Stimulated activated naive CD8-positive, alpha-beta T cell treated with anti-CD3 and anti-CD28 coated beads, Interleukin-15, amount 100 ng/mL, for 72 hours (primary cell): ENCODE measurements at regions not wholly inside any gene's neighbourhood (a gene's known extent, or its start where the extent isn't known, plus 50 kb on each side); places are given as distances from the start of the nearest gene placed in this dataset.
A peak's percentile ranks its signal among the peaks of the same experiment; 100 is the strongest.
"Not testable (repeated sequence)": the region's sequence is repeated elsewhere in the genome, so short reads cannot be mapped to it uniquely, and the experiment has no call there.

Experiments used
- ATAC-seq: fragments of 150-1000 bp; cut with Tn5 transposase; 2 replicates; pipeline ENCODE4 v1.10.0; 2021; ENCODE audit warnings: mild to moderate bottlenecking, moderate library complexity
- DNase-seq, 2 donors: peaks; one replicate each; pipeline ENCODE4 v3.0.0; 2021 to 2022
- H3K27ac Mint-ChIP-seq, 2 donors: one replicate each; pipeline ENCODE4 v1.8.0; 2022; ENCODE audit warnings: mild to moderate bottlenecking in 2 of 2, mixed read lengths in 2 of 2, moderate library complexity in 2 of 2
- H3K27me3 Mint-ChIP-seq: one replicate; pipeline ENCODE4 v1.8.0; 2022; ENCODE audit warnings: mixed read lengths
- H3K4me1 Mint-ChIP-seq: one replicate; pipeline ENCODE4 v1.8.0; 2022; ENCODE audit warnings: mild to moderate bottlenecking, mixed read lengths
- H3K4me3 Mint-ChIP-seq, 2 donors: one replicate each; pipeline ENCODE4 v1.8.0; 2022; ENCODE audit warnings: mild to moderate bottlenecking in 2 of 2, mixed read lengths in 2 of 2, moderate library complexity in 1 of 2
- H3K9me3 Mint-ChIP-seq, 2 donors: one replicate each; pipeline ENCODE4 v1.8.0; 2022; ENCODE audit warnings: mixed read lengths in 2 of 2

DNA sequence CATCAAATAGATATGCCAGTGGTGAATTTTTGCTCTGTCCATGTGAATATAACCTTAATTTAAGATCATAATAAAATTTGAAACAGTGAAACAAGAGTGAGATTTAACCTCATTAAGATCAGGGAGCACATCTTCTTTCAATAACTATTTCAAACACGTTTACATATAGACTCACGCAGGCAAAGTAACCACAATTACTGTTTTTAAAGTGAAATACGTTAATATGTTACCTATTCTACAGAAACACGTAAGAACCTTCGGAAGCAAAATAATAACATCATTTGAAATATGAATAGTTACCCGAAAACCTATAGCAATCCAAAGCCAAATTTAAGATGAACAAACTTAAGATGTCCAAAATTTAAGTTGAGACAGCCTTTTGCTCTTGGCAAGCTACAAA, 136.2 kb upstream of the ZC3H12C start:
- no peak overlapping the region for H3K4me3 Mint-ChIP-seq
- H3K27ac Mint-ChIP-seq, result no peak overlapping the region
- peaks cover 44% of the 10 kb centered on the region for H3K27me3 Mint-ChIP-seq
- no peak for DNase-seq
- no peak for ATAC-seq
- H3K9me3 Mint-ChIP-seq, result no peaks in the 10 kb centered on the region
- peaks cover 14% of the 10 kb centered on the region for H3K4me1 Mint-ChIP-seq

DNA sequence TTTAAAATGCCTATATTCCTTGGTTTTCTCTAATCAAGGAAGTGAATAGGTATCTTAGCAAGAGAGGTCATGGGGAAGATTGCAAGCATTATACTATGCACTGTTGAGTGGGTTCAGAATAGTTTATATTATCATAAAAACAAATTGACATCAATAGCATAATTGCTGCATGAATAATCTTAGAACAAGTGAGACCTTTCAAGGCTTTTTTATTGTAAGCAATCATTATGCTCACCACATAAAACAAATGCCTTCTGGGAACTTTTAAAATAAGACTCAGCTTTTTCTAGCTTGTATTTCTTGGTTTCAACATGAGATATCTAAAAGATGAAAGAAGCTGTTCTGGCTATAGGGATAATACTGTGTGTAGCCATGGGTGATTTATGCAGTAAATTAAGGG, 135.6 kb upstream of the ZC3H12C start:
- H3K4me3 Mint-ChIP-seq, result no peak overlapping the region
- H3K4me1 Mint-ChIP-seq, result peaks cover 14% of the 10 kb centered on the region
- DNase-seq, result no peak
- H3K27ac Mint-ChIP-seq, result no peak overlapping the region
- H3K27me3 Mint-ChIP-seq, result peaks cover 44% of the 10 kb centered on the region
- H3K9me3 Mint-ChIP-seq, result no peaks in the 10 kb centered on the region
- ATAC-seq, result no peak

DNA sequence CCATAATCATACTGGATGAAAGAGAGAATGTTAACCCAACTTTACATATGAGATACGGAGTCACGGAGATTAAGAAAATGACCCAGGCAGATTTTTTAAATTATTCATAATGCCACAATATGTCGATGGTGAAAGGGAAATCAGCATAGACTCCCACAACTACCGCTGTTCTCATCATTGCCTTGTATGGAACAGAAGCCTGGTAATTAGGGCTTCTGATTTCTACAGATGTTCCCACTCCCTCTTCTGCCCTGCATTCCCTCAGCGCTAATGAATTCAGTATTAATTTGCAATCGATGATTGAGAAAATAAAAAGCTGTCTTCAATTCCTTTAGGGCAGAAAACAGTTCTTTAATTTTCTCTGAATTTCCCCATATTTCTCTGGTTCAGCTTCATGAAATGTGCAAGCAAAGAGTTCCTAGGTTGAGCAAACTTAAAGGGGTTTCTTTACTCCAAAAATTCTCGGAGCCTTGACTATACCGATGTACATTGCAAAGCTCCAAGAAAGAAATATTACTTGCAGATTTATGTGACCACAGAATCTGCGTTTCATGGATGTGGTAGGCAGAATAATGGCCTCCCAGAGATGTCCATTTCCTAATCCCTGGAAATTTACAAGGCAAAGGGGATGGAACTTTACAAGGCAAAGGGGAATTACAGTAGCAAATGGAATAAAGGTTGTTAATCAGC, 134.9 kb upstream of the ZC3H12C start:
- H3K4me1 Mint-ChIP-seq, result peaks cover 14% of the 10 kb centered on the region
- peaks cover 38% of the 10 kb centered on the region for H3K27me3 Mint-ChIP-seq
- ATAC-seq (no peak), DNase-seq (no peak)
- no peak overlapping the region for H3K4me3 Mint-ChIP-seq
- H3K27ac Mint-ChIP-seq, result peak overlapping the region in 1 of 2 donors; percentile 74
- no peaks in the 10 kb centered on the region for H3K9me3 Mint-ChIP-seq

DNA sequence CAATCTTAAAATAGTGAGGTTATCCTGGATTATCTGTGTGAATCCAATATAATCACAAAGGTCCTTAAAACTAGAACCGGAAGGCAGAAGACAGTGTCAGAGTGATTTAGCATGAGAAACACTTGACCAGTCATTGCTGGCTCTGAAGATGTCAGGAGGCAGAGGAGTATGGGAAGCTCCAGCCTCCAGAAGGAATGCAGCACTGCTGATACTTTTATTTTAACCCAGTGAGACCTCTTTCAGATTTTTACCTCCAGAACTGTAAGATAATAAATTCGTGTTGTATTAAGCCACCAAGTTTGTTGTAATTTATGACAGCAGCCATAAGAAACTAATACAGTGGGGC, 134.4 kb upstream of the ZC3H12C start:
- ATAC-seq (no peak), DNase-seq (no peak)
- H3K27me3 Mint-ChIP-seq, result peaks cover 32% of the 10 kb centered on the region
- peaks cover 14% of the 10 kb centered on the region for H3K4me1 Mint-ChIP-seq
- no peak overlapping the region for H3K27ac Mint-ChIP-seq
- no peaks in the 10 kb centered on the region for H3K9me3 Mint-ChIP-seq
- H3K4me3 Mint-ChIP-seq, result no peak overlapping the region

DNA sequence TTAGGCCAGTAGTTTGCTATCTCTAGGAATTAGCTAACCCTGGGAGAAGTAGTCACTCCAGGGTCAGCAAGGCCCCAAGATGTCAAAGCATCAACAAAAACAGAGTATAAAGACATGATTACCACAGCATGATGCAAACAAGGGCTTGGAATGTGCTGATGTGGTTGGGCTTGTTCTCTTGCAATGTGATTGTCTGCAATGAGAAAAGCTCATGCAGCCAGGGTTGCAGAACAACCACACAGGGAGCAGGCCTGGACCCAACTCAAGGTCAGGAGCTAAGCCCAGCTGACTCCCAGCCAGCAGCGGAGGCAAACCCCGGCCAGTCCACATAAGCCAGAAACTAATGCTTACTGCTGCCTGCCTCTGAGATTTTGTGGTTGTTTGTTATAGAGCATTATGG, 132.4 kb upstream of the ZC3H12C start:
- Mint-ChIP-seq H3K27ac (no peak overlapping the region), H3K27me3 (peaks cover 16% of the 10 kb centered on the region), H3K4me1 (peaks cover 13% of the 10 kb centered on the region), H3K4me3 (no peak overlapping the region), H3K9me3 (no peaks in the 10 kb centered on the region)
- DNase-seq (no peak), ATAC-seq (no peak)

DNA sequence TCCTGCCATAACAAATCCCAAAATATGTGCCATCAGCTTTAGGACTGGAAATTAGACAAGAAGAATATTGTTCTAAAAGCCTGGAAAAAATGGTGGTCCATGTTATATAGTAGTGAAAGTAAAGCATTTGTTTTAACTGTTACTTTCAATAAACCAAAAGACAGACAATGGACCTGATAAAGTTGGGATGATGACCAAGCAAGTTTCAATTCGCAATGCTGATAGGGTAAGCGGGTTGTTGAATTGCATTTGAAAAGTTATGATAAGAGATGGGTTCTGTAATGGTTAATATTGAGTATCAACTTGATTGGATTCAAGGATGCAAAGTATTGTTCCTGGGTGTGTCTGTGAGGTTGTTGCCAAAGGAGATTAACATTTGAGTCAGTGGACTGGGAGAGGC, 131.9 kb upstream of the ZC3H12C start:
- Mint-ChIP-seq H3K27me3 (peaks cover 16% of the 10 kb centered on the region), H3K4me1 (peaks cover 13% of the 10 kb centered on the region), H3K27ac (no peak overlapping the region), H3K4me3 (no peak overlapping the region), H3K9me3 (no peaks in the 10 kb centered on the region)
- ATAC-seq, result no peak
- no peak for DNase-seq

DNA sequence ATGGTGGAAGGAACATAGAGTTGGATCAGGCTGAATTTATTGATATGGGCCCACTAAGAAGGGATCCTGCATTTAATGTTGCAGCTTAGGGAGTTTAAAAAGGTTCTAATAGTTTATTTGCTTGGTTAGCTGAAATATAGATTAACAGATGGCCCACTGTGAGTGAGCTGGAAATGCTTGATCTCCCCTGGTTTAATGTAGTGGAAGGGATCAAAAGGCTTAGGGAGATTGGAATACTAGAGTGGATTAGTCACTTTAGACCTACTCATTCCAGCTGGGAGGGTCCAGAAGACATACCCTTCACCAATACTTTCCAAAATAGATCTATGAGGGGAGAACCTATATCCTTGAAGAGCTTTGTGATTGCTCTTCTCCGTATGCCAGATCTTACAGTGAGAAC, 130.1 kb upstream of the ZC3H12C start:
- Mint-ChIP-seq H3K9me3 (no peaks in the 10 kb centered on the region), H3K4me1 (peaks cover 16% of the 10 kb centered on the region), H3K27me3 (peaks cover 16% of the 10 kb centered on the region), H3K27ac (no peak overlapping the region), H3K4me3 (no peak overlapping the region)
- DNase-seq (no peak), ATAC-seq (no peak)

DNA sequence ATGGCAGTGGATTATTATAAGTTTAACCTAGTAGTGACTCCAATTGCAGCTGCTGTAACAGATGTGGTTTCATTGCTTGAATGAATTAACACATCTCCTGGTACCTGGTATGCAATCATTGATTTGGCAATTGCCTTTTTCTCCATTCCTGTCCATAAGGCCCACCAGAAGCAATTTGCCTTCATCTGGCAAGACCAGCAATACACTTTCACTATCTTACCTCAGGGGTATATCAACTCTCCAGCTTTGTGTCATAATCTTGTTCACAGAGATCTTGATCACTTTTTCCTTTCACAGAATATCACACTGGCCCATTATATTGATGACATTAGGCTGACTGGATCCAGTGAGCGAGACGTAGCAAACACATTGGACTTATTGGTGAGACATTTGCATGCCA, 128.7 kb upstream of the ZC3H12C start:
- peaks cover 24% of the 10 kb centered on the region for H3K27me3 Mint-ChIP-seq
- no peaks in the 10 kb centered on the region for H3K9me3 Mint-ChIP-seq
- H3K27ac Mint-ChIP-seq, result no peak overlapping the region
- peaks cover 24% of the 10 kb centered on the region for H3K4me1 Mint-ChIP-seq
- no peak overlapping the region for H3K4me3 Mint-ChIP-seq
- DNase-seq, result no peak
- no peak for ATAC-seq

DNA sequence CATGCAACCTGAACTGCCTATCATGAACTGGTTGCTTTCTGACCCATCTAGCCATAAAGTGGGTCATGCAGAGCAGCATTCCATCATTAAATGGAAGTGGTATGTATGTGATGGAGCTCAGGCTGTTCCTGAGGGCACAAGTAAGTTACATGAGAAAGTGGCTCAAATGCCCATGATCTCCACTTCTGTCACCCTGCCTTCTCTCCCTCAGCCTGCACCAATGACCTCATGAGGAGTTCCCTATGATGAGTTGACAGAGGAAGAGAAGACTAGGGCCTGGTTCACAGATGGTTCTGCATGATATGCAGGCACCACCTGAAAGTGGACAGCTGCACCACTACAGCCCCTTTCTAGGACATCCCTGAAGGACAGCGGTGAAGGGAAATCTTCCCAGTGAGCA, 127.7 kb upstream of the ZC3H12C start:
- not testable (repeated sequence) for H3K27ac Mint-ChIP-seq, H3K4me3 Mint-ChIP-seq, DNase-seq, H3K9me3 Mint-ChIP-seq, ATAC-seq
- peaks cover 30% of the 10 kb centered on the region for H3K4me1 Mint-ChIP-seq
- peaks cover 19% of the 10 kb centered on the region for H3K27me3 Mint-ChIP-seq

DNA sequence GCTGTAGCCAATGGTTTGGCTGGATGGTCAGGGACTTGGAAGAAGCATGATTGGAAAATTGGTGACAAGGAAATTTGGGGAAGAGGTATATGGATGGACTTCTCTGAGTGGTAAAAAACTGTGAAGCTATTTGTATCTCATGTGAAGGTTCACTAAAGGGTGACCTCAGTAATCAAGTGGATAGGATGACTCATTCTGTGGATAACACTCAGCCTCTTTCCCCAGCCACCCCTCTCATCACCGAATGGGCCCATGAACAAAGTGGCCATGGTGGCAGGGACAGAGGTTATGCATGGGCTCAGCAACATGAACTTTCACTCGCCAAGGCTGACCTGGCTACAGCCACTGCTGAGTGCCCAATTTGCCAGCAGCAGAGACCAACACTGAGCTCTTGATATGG, 127.3 kb upstream of the ZC3H12C start:
- not testable (repeated sequence) for DNase-seq, H3K4me3 Mint-ChIP-seq, H3K9me3 Mint-ChIP-seq, H3K27ac Mint-ChIP-seq
- H3K4me1 Mint-ChIP-seq, result peaks cover 33% of the 10 kb centered on the region
- ATAC-seq, result peak; percentile 44
- peaks cover 15% of the 10 kb centered on the region for H3K27me3 Mint-ChIP-seq

DNA sequence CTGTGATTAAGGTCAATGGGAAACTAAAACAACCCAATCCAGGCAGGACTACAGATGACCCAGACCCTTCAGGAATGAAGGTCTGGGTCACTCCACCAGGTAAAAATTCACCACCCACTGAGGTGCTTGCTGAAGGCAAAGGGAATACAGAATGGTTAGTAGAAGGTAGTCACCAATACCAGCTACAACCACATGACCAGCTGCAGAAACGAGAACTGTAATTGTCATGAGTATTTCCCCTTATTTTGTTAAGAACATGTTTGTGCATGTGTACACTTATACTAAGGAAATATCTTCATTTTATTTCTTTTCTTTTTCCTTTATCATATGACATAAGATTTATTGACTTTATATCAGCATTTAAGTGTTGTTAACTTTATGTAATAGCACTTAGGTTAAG, 126.1 kb upstream of the ZC3H12C start:
- ATAC-seq, H3K4me3 Mint-ChIP-seq, H3K27ac Mint-ChIP-seq, H3K9me3 Mint-ChIP-seq, H3K27me3 Mint-ChIP-seq, DNase-seq: not testable (repeated sequence)
- peaks cover 39% of the 10 kb centered on the region for H3K4me1 Mint-ChIP-seq

DNA sequence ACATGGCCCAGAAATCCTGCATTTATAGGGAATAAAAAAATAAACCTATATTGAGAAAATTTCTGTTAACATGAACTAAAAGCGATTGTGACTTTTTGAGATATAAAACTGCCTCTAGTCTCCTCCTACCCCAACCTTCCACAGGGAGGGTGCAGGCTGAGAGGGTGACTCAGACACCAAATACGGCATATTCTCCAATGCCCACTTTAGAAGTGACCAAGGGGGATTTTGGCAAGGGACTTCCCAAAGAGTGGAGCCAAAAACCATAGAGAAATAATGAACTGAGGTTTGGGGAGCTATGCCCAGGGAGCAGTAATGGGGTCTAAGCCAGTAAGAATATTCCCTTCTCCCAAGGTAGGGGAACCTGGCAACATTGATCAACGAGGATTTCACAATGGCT, 124.9 kb upstream of the ZC3H12C start:
- ATAC-seq (no peak), DNase-seq (no peak)
- Mint-ChIP-seq H3K27ac (no peak overlapping the region), H3K4me1 (peaks cover 44% of the 10 kb centered on the region), H3K27me3 (peaks cover 14% of the 10 kb centered on the region), H3K4me3 (no peak overlapping the region), H3K9me3 (no peaks in the 10 kb centered on the region)

DNA sequence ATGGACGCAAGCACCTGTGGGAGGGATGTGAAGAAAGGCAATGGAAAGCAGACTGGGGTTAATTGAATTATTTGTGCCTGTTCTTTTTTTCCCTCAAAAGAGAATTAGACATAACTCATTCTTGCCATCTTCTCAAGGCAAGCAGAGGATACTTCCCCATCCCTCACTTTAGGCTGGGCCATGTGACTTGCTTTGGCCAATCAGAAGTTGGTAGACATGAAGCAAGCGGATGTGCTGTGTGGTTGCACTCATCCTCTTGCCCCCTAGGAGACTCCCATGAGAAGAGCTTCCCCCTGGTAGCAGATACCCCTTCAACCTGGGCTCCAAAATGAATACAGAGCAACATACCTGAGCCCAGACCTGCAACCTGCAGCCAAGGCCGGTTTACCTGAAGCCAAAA, 124.4 kb upstream of the ZC3H12C start:
- no peak for DNase-seq
- H3K4me1 Mint-ChIP-seq, result peaks cover 46% of the 10 kb centered on the region
- H3K4me3 Mint-ChIP-seq, result no peak overlapping the region
- ATAC-seq, result no peak
- H3K27me3 Mint-ChIP-seq, result peaks cover 17% of the 10 kb centered on the region
- H3K9me3 Mint-ChIP-seq, result no peaks in the 10 kb centered on the region
- H3K27ac Mint-ChIP-seq, result no peak overlapping the region

DNA sequence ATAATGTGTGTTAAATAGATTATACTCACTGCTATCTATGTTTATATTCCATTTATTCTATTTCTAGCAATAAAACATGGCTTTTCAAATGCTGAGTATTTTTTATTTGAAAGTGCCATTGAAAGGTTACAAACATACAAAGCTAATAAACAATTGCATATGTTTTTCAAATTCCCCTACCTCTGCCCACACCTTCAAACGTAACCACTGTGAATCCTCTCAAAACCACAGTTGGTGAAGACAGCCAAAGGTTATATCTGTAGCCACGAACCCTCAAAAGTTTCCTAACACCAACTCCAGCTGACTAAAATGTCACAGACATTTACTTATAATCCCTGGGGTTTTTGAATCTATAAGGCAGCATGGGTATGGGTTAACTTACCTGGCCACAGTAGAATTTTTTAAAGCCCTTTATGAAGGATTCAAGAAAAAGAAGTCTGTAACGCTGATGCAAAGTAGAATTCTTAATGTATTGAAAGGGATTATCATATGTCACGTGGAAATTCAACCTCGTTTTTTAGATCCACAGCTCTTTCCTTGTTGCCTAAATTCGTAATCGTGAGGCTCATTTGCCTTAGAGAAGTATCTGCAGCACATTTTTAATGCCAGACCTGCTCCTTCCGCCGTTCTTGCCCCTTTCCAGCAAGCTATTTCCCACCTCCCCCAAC, 122.5 kb upstream of the ZC3H12C start:
- H3K4me1 Mint-ChIP-seq, result peaks cover 42% of the 10 kb centered on the region
- no peaks in the 10 kb centered on the region for H3K9me3 Mint-ChIP-seq
- H3K27ac Mint-ChIP-seq, result no peak overlapping the region
- ATAC-seq, result peak; percentile 90
- peak overlapping the region; percentile 18 to 65 for H3K4me3 Mint-ChIP-seq
- peak; percentile 19 to 24 for DNase-seq
- H3K27me3 Mint-ChIP-seq, result peaks cover 27% of the 10 kb centered on the region

DNA sequence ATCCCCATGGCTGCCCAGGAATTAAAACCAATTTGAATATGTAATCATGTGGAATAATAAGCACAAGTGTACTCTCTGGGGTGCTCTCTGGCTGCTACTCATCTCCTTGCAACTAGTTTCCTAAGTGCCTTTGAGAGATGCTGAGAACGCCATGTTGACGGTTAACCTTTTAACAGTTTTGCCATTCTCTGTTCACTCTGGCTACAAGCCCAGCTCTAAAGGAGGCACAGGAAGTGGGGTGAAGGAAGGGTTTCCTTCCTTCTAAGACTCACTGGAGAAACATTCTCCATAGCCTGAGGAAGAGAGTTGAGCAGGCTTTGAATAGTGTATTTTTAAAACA, 122.0 kb upstream of the ZC3H12C start:
- Mint-ChIP-seq H3K27ac (no peak overlapping the region), H3K4me3 (peak overlapping the region; percentile 18 to 65), H3K4me1 (peaks cover 37% of the 10 kb centered on the region), H3K27me3 (peaks cover 27% of the 10 kb centered on the region), H3K9me3 (no peaks in the 10 kb centered on the region)
- ATAC-seq, result peak; percentile 22
- DNase-seq, result no peak

DNA sequence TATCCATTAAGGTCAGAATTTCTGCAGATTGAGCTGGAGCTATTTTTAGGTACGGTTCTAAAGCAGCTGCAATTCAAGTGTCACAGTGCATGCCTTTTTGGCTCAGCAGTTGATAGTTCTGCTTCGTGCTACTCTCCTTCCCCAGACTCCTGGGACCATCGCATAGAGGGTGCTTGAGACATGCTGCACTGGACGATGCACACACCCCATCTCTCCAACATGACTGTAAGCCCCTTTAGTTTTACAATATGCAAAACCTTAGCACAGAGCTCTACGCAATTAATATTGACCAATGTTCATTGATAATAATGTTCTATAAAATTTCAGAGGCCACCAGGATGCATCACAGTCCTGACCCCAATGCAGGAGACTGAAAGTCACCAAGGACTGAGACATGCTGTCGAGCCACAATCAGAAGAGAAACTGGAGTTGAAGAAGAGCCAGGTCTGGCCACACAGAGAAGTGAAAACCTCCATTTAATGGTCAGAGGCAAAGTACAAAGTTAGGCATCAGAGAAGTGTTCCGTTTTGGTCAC, 120.9 kb upstream of the ZC3H12C start:
- H3K4me1 Mint-ChIP-seq, result peaks cover 36% of the 10 kb centered on the region
- H3K4me3 Mint-ChIP-seq, result no peak overlapping the region
- no peak for ATAC-seq
- H3K27me3 Mint-ChIP-seq, result peaks cover 27% of the 10 kb centered on the region
- no peak overlapping the region for H3K27ac Mint-ChIP-seq
- no peak for DNase-seq
- H3K9me3 Mint-ChIP-seq, result no peaks in the 10 kb centered on the region

DNA sequence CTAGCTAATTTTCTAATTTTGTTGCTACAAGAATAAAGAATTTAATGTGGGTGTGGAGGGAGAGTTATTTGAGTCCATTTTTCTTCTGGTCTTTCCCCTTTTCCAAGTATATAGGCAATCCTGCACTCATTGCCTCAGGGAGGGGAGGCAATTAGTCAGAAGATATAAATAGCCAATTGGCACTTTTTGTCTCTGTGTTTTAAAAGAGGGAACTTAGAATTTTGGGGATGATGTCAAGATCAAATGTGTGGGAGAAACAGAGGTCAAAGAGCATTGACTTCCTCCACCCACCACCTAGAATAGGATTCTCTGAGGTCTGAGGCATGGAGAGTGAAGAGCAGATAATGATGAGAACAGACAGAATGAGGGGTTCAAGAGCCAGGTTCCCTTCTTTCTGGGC, 120.3 kb upstream of the ZC3H12C start:
- H3K4me1 Mint-ChIP-seq, result peaks cover 32% of the 10 kb centered on the region
- ATAC-seq, result no peak
- H3K27me3 Mint-ChIP-seq, result peaks cover 27% of the 10 kb centered on the region
- H3K9me3 Mint-ChIP-seq, result no peaks in the 10 kb centered on the region
- DNase-seq, result no peak
- H3K27ac Mint-ChIP-seq, result no peak overlapping the region
- no peak overlapping the region for H3K4me3 Mint-ChIP-seq
